HL-60 (cell line): ENCODE measurements at regions not wholly inside any gene's neighbourhood (a gene's known extent, or its start where the extent isn't known, plus 50 kb on each side); places are given as distances from the start of the nearest gene placed in this dataset.

Experiments used
- DNase-seq, 2 experiments: peaks; one replicate each; pipeline ENCODE4 v3.0.0-alpha.2; 2010 to 2020; ENCODE audit warnings: low read depth in 1 of 2, low spot score in 1 of 2
- H3K27ac ChIP-seq: fragments of 250-450 bp; sonication (Bioruptor Pico); replicated peaks from 2 replicates; pipeline ENCODE4 v1.5.1; 2020; ENCODE audit warnings: mild to moderate bottlenecking, moderate library complexity
- H3K27me3 ChIP-seq: fragments of 250-450 bp; sonication (Bioruptor Pico); 2 replicates; pipeline ENCODE4 v1.5.1; 2021; ENCODE audit warnings: mild to moderate bottlenecking, moderate library complexity; ENCODE audit not compliant: insufficient read depth, poor library complexity, severe bottlenecking
- H3K4me3 ChIP-seq: replicated peaks from 2 replicates; pipeline ENCODE4 v1.5.1; 2011; ENCODE audit warnings: mild to moderate bottlenecking, control low read depth, low read length; ENCODE audit not compliant: insufficient read depth
- GABPA ChIP-seq: IDR thresholded peaks from 2 replicates; pipeline ENCODE4 v1.6.1; 2012; ENCODE audit warnings: low read depth
- POLR2AphosphoS5 ChIP-seq: IDR thresholded peaks from 2 replicates; pipeline ENCODE4 v1.6.1; 2012; ENCODE audit warnings: low read depth
- SPI1 ChIP-seq: IDR thresholded peaks from 2 replicates; pipeline ENCODE4 v1.6.1; 2012; ENCODE audit warnings: low read depth, mild to moderate bottlenecking, borderline replicate concordance
- TF ChIP-seq, protein P1 (sequence below): IDR thresholded peaks from 2 replicates; pipeline ENCODE4 v1.6.1; 2012; ENCODE audit warnings: low read depth; ENCODE audit not compliant: insufficient replicate concordance
- TF ChIP-seq, protein P2 (sequence below): IDR thresholded peaks from one replicate; pipeline ENCODE4 v1.5.1; 2011; ENCODE audit warnings: low read length, control low read depth, inconsistent platforms; ENCODE audit not compliant: insufficient read depth

DNA sequence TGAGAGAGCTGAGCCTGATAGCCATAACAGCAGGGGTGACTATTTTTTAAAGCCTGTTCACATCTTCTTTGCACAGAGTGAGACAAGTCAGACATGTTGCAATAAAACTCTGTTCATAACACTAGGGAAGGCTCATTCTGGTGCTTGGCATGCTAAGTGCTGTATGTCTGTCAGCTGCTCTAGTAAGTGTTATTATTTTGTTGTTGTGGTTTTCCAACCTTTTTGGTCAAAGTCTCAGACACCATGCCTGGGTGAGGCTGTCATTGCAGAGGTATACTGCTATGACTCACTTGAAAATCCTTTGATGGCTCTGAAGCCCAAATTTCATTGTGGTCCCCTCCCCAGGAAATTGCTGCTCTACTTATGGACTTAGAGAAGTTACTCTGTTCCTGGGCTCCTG is 129.7 kb downstream of the ADRA2A start:
- Histone ChIP-seq H3K4me3 (no peak overlapping the region), H3K27me3 (peaks cover 4% of the 10 kb centered on the region), H3K27ac (no peak overlapping the region)
- no peak for DNase-seq
- no peak for TF ChIP-seq POLR2AphosphoS5
- no peak for TF ChIP-seq SPI1
- TF ChIP-seq, protein P1, sequence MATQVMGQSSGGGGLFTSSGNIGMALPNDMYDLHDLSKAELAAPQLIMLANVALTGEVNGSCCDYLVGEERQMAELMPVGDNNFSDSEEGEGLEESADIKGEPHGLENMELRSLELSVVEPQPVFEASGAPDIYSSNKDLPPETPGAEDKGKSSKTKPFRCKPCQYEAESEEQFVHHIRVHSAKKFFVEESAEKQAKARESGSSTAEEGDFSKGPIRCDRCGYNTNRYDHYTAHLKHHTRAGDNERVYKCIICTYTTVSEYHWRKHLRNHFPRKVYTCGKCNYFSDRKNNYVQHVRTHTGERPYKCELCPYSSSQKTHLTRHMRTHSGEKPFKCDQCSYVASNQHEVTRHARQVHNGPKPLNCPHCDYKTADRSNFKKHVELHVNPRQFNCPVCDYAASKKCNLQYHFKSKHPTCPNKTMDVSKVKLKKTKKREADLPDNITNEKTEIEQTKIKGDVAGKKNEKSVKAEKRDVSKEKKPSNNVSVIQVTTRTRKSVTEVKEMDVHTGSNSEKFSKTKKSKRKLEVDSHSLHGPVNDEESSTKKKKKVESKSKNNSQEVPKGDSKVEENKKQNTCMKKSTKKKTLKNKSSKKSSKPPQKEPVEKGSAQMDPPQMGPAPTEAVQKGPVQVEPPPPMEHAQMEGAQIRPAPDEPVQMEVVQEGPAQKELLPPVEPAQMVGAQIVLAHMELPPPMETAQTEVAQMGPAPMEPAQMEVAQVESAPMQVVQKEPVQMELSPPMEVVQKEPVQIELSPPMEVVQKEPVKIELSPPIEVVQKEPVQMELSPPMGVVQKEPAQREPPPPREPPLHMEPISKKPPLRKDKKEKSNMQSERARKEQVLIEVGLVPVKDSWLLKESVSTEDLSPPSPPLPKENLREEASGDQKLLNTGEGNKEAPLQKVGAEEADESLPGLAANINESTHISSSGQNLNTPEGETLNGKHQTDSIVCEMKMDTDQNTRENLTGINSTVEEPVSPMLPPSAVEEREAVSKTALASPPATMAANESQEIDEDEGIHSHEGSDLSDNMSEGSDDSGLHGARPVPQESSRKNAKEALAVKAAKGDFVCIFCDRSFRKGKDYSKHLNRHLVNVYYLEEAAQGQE, result no peak
- TF ChIP-seq GABPA, result no peak
- TF ChIP-seq, protein P2, sequence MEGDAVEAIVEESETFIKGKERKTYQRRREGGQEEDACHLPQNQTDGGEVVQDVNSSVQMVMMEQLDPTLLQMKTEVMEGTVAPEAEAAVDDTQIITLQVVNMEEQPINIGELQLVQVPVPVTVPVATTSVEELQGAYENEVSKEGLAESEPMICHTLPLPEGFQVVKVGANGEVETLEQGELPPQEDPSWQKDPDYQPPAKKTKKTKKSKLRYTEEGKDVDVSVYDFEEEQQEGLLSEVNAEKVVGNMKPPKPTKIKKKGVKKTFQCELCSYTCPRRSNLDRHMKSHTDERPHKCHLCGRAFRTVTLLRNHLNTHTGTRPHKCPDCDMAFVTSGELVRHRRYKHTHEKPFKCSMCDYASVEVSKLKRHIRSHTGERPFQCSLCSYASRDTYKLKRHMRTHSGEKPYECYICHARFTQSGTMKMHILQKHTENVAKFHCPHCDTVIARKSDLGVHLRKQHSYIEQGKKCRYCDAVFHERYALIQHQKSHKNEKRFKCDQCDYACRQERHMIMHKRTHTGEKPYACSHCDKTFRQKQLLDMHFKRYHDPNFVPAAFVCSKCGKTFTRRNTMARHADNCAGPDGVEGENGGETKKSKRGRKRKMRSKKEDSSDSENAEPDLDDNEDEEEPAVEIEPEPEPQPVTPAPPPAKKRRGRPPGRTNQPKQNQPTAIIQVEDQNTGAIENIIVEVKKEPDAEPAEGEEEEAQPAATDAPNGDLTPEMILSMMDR, result no peak

DNA sequence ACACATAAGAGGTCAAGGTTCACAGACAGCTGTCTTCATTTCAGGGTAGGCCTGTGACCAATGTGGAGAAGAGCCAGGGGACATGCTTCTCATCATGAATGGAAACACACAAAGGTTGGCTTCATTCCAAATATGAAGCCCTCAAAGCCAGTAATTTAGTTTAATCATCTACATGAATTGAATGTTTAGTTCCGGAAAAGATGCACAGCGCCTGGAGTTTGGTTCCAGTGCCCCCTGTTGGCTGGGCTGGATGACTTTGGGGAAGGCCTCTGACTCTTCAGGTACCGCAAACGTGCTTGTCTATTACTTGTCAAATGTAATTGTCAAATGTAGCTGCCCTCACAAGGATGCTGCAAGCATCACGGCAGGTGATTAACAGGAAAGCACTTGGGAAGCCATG is 130.7 kb downstream of the ADRA2A start:
- Histone ChIP-seq H3K27me3 (peaks cover 4% of the 10 kb centered on the region), H3K27ac (no peak overlapping the region), H3K4me3 (no peak overlapping the region)
- DNase-seq, result peak in 1 of 2 experiments; percentile 29
- TF ChIP-seq, protein P2, result peak; percentile 20
- TF ChIP-seq, protein P1, result no peak

DNA sequence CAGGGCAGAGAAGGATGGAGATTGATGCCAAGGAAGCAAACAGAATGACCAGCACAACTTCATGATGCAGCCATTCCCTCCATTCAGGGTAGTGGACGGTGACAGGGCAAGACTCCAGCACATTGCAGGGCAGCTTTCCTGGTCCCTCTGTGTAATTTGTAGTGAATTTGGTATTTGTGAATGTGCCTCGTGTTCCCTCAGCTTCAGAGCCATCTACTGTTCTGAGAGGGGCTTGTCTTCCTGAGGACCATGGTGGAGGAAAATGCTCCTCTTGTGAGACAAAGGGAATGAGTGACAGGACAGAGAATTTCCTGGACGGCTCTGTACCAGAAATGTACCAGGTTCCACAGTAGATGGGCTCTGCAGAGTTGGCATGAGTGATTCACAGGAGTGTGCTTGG is 132.1 kb downstream of the ADRA2A start:
- Histone ChIP-seq H3K27me3 (peaks cover 4% of the 10 kb centered on the region), H3K27ac (no peak overlapping the region), H3K4me3 (no peak overlapping the region)
- TF ChIP-seq GABPA (no peak), POLR2AphosphoS5 (no peak), SPI1 (no peak)
- TF ChIP-seq, protein P2, result no peak
- TF ChIP-seq, protein P1, result no peak
- DNase-seq, result no peak
